GM19351 (cell line): ENCODE measurements at regions not wholly inside any gene's neighbourhood (a gene's known extent, or its start where the extent isn't known, plus 50 kb on each side); places are given as distances from the start of the nearest gene placed in this dataset.
"Not testable (repeated sequence)": the region's sequence is repeated elsewhere in the genome, so short reads cannot be mapped to it uniquely, and the experiment has no call there.

Source experiments
- ATAC-seq: cut with Tn5 transposase; IDR thresholded peaks from one replicate; pipeline ENCODE4 v1.9.1; 2021; ENCODE audit warnings: mild to moderate bottlenecking, moderate library complexity; ENCODE audit not compliant: unreplicated experiment

DNA sequence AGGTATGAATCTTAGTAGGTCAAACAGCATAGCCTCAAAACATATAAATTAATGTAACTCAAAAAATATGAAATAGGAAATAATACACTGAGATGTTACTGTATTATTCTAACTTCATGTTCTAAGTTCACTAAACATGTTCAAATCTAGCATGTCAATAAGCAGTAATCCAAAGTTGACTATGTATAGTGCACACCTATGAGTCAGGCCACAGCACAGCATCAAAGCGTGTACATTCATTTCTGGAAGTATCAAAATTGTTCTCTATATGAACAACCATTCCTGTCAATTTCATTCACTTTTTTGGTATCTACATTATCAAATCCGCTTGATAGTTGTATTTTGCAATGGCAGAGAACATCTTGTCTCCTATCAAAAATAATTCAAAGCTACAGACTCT is 418.9 kb upstream of the POM121L12 start:
- ATAC-seq, result no peak

GRCh38 chr7:52615021-52615695 is 420.3 kb upstream of the POM121L12 start:
- no peak for ATAC-seq

GRCh38 chr7:52609511-52609910 is 425.9 kb upstream of the POM121L12 start:
- no peak for ATAC-seq

- no peak for ATAC-seq
Measured at GRCh38 chr7:52592698-52593097, 442.7 kb upstream of the POM121L12 start.

DNA sequence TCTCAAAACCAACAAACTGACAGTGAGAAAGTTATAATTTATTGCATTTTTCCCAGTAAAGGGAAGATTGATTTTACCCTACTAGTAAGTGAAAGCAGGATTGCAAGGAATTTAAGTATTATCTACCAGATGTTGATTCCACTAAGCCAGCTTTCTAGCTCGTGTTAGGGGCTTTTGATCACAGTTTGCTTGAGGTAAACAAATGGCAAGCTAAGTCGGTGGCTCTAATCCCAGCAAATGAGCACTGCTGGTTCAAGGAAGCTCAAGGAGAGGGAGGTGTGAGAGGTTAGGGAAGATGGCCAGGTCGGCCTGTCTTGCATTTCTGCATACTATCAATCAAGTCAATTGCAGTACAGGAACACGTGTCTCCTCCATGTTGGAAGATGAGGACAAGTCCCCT is 448.7 kb upstream of the POM121L12 start:
- ATAC-seq, result no peak

GRCh38 chr7:52584041-52584440 is 451.4 kb upstream of the POM121L12 start:
- ATAC-seq, result no peak

- not testable (repeated sequence) for ATAC-seq
Measured at GRCh38 chr7:52573141-52573540, 462.3 kb upstream of the POM121L12 start.

- ATAC-seq, result no peak
Measured at GRCh38 chr7:52571026-52571425, 464.4 kb upstream of the POM121L12 start.

DNA sequence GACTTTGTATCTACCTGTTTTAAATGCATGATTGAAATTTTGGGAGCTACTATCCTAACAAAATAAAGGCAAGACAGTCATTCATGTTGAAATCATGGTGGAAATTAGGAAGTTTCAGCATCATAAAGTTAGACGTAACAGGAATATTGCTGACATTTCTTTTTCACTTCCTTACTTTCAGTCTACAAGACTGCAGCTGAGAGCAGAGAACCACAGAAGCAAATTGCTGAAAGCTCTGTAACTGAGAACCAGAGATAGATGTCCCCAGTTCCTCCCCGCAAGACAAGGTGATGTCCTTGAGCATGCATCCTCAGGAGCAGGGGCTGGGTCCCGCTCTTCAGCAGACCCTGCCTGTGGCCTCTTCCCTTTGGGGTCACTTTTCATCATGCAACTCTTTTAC is 466.3 kb upstream of the POM121L12 start:
- ATAC-seq, result no peak

DNA sequence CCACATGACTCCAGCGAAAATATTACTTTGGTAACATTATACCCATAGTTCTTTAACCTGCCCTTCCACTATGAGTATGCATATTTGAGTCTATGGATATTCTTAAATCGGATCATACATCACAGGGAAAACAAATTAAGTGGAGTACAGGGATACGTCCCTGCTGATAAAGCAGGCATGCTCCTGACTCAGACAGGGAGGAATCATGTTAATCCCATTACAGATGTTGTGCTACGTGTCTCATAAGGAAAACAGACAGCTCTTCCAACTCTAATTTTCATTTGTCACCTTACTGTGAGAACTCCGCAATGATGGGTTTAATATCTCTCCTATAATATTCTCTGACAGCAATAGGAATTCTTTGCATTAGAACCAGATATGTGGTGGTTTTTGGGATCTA is 469.5 kb upstream of the POM121L12 start:
- no peak for ATAC-seq

DNA sequence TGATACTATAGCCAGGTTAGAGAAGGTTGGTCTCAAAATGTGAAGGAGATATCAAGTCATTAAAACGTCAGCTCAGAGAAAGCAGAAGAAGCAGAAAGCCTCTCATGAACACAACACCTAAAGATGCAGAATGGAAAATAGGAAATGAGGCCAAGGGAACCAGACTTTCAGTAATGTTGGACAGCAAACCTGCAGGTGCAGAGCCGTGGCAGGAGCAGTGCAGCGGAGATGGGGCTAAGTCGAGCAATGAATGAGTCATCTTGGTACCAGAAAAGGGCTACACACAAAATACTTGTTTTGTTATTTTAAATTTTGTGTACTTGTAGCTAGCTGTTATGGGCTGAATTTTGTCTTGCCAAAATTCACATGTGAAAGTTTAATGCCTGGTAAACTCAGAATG is 479.6 kb upstream of the POM121L12 start:
- no peak for ATAC-seq

GRCh38 chr7:52547308-52547910 is 488.0 kb upstream of the POM121L12 start:
- no peak for ATAC-seq

- not testable (repeated sequence) for ATAC-seq
Measured at GRCh38 chr7:52541198-52541765, 494.2 kb upstream of the POM121L12 start.

- no peak for ATAC-seq
Measured at GRCh38 chr7:52540041-52540440, 495.4 kb upstream of the POM121L12 start.

- no peak for ATAC-seq
Measured at GRCh38 chr7:52539414-52539813, 496.0 kb upstream of the POM121L12 start.

DNA sequence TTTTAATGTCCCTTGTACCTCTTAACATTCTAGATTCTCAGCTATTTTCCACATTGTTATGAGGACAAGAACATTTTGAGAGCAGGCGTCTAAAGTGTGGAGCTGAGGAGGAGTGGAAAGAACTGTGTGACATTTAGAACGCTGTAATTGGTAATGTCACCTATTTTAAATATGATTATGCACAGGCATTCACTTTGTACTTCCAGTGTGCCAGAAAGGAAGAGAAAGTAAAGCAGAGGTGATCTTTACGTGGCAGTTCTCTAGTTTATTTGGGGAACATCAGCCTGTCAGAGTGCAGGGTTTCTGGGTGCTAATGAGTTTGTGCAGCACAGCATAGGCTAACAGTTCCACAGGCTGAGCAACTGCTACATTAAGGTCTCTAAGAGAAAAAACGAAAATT is 498.4 kb upstream of the POM121L12 start:
- no peak for ATAC-seq

DNA sequence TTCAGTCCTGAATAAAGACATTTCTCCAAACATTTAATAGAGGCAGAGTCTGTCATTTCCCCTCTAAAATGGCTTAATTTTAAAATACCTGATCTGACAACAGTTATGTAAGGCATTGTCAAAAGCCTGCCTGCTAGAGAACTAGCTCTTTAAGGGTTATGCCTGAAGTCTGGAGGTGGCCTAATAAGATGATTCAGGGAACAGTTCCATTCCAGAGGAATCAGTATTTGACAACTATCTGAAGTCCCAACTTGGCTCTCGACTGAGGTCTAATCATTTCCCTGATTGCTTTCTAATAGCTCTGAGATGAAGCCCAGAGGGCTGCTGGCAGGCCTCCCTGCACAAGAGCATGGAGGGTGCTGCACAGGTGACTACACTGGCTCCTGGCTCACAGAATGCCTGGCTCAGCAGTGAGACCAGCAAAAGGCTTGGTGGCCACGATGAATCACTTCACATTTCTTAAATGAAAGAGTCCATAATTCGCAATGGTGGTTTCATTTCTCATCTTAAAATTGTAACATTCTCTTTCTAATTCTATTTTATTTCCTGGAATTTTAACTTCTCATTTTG is 509.6 kb upstream of the POM121L12 start:
- no peak for ATAC-seq

- no peak for ATAC-seq
Measured at GRCh38 chr7:52518869-52519268, 516.6 kb upstream of the POM121L12 start.

- ATAC-seq, result no peak
Measured at GRCh38 chr7:52512656-52513055, 522.8 kb upstream of the POM121L12 start.

GRCh38 chr7:52507546-52508255 is 527.7 kb upstream of the POM121L12 start:
- no peak for ATAC-seq

DNA sequence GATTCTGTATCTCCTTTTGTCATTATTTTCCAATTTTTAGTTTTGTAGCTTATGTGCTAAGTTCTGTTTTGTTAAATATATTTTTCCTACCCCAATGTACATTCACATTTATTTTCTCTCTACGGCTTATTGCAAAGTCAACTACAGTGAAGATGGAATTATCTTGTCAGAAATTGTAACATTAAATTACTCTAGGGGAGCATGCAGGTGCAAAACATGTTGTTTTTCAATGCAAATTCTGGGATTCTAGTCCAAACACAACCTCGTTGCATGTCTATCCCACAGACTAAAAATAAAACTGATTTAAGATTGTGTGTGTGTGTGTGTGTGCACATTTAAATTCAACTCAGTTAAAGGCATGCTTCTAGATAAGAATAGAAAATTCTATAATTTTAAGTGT is 529.1 kb upstream of the POM121L12 start:
- ATAC-seq, result no peak

GRCh38 chr7:52504561-52504960 is 530.9 kb upstream of the POM121L12 start:
- ATAC-seq, result no peak
